ENCODE measurements at regions not wholly inside any gene's neighbourhood (a gene's known extent, or its start where the extent isn't known, plus 50 kb on each side); places are given as distances from the start of the nearest gene placed in this dataset.

GRCh38 chr18:24995056-24995455 is 356.9 kb downstream of the ZNF521 start:
- intact Hi-C loops (cut with micrococcal nuclease; ENCODE audit: unreplicated experiment), result no loop called here
- Mint-ChIP-seq H3K9me3 (ENCODE audit: low read depth, unreplicated experiment) (peaks cover 6% of the 10 kb centered on the region), H3K4me3 (ENCODE audit: low read depth, unreplicated experiment) (no peak overlapping the region), H3K27ac (ENCODE audit: unreplicated experiment) (no peak overlapping the region), H3K27me3 (ENCODE audit: unreplicated experiment) (peaks cover 21% of the 10 kb centered on the region), H3K36me3 (ENCODE audit: insufficient read depth, unreplicated experiment) (no peaks in the 10 kb centered on the region), H3K4me1 (ENCODE audit: low read depth, unreplicated experiment) (no peaks in the 10 kb centered on the region)
- no TSS peak for BruUV-seq (replicated peaks)
- CTCF ChIA-PET, result no interaction called here
- no peak for TF ChIP-seq CTCF (IDR thresholded peaks at IDR 0.05; ENCODE audit: unreplicated experiment)
- DNase-seq, result no peak

DNA sequence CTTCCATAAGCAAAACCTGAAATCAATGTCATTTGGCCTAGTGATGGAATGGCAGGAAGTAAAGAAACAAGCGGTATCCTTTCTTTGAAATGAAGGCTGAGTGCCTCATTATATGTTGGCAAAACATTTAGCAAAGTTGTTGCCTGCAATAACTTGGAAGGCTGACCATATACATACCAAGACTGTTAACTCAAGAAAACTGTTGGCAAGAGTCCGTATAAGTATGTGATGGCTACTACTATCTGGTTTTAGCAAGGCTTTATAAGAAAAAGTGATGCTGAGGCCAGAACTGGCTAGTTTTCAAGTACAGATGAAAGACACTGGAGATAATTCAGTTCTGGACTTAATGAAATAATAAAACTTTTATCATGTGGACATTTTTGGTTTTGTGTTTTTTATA is 356.2 kb downstream of the ZNF521 start:
- CTCF ChIA-PET, result no interaction called here
- intact Hi-C loops (cut with micrococcal nuclease; ENCODE audit: unreplicated experiment), result no loop called here
- H3K9me3 Mint-ChIP-seq (ENCODE audit: low read depth, unreplicated experiment), result peaks cover 6% of the 10 kb centered on the region

DNA sequence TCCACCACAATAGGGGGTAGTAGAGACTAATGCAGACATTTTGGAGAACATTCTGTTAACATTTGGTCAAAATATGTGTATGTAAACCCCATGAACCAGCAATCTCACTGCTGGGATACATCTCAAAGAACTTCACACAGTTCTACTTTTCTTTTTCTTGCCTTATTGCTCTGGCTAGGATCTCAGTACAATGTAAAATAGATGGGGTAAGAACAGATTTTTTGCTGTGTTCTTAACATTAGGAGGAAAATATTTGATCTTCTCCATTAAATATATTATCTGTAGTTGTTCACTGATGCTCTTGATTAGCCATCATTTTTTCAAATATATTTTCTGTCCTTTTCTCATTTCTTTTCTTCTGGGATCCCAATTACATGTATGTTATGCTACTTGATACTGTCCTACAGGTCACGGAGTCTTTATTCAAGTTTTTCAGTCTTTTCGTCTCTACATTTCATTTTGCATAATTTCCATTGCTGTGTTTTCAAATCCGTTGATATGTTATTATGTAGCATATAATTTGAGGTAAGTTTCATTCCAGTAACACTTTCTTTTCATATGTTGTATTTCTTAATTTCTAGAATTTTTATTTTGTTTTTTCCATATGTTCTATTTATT is 352.2 kb downstream of the ZNF521 start:
- no TSS peak for BruUV-seq (replicated peaks)
- TF ChIP-seq CTCF (IDR thresholded peaks at IDR 0.05; ENCODE audit: unreplicated experiment), result no peak
- peaks cover 3% of the 10 kb centered on the region for H3K27me3 Mint-ChIP-seq (ENCODE audit: unreplicated experiment)
- CTCF ChIA-PET, result no interaction called here
- no peaks in the 10 kb centered on the region for H3K4me1 Mint-ChIP-seq (ENCODE audit: low read depth, unreplicated experiment)
- DNase-seq, result no peak
- intact Hi-C loops (cut with micrococcal nuclease; ENCODE audit: unreplicated experiment), result no loop called here
- no peak overlapping the region for H3K27ac Mint-ChIP-seq (ENCODE audit: unreplicated experiment)
- peaks cover 6% of the 10 kb centered on the region for H3K9me3 Mint-ChIP-seq (ENCODE audit: low read depth, unreplicated experiment)
- no peaks in the 10 kb centered on the region for H3K36me3 Mint-ChIP-seq (ENCODE audit: insufficient read depth, unreplicated experiment)
- no peak overlapping the region for H3K4me3 Mint-ChIP-seq (ENCODE audit: low read depth, unreplicated experiment)

More for the DNA sequence above, 356.2 kb downstream of the ZNF521 start:
- H3K4me3 Mint-ChIP-seq (ENCODE audit: low read depth, unreplicated experiment), result no peak overlapping the region
- no peaks in the 10 kb centered on the region for H3K4me1 Mint-ChIP-seq (ENCODE audit: low read depth, unreplicated experiment)
- no peak overlapping the region for H3K27ac Mint-ChIP-seq (ENCODE audit: unreplicated experiment)
- peaks cover 21% of the 10 kb centered on the region for H3K27me3 Mint-ChIP-seq (ENCODE audit: unreplicated experiment)
- H3K36me3 Mint-ChIP-seq (ENCODE audit: insufficient read depth, unreplicated experiment), result no peaks in the 10 kb centered on the region
- no TSS peak for BruUV-seq (replicated peaks)
- no peak for DNase-seq
- no peak for TF ChIP-seq CTCF (IDR thresholded peaks at IDR 0.05; ENCODE audit: unreplicated experiment)

DNA sequence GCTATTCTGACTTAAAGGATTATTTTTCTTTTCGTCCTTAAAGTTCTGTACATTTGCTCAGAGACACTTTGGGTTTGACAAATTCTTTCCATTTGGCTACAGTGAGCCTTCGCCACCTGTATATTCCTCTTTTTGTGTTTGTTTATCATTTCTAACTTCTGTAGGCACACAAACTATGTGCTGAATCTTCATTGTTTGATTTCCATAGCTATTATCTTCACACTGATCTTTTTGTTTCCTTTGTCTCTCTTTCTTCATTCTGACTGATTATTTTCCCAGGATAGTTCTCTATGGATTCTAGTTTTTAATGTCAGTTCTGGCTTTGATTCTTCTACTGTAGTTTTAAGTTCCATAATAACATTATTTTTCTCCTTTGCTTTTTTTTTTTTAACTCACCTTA is 350.2 kb downstream of the ZNF521 start:
- DNase-seq, result no peak
- BruUV-seq (replicated peaks), result no TSS peak
- Mint-ChIP-seq H3K9me3 (ENCODE audit: low read depth, unreplicated experiment) (peaks cover 6% of the 10 kb centered on the region), H3K36me3 (ENCODE audit: insufficient read depth, unreplicated experiment) (no peaks in the 10 kb centered on the region), H3K27ac (ENCODE audit: unreplicated experiment) (no peak overlapping the region), H3K27me3 (ENCODE audit: unreplicated experiment) (no peaks in the 10 kb centered on the region), H3K4me3 (ENCODE audit: low read depth, unreplicated experiment) (no peak overlapping the region), H3K4me1 (ENCODE audit: low read depth, unreplicated experiment) (no peaks in the 10 kb centered on the region)
- CTCF ChIA-PET, result no interaction called here
- no peak for TF ChIP-seq CTCF (IDR thresholded peaks at IDR 0.05; ENCODE audit: unreplicated experiment)
- intact Hi-C loops (cut with micrococcal nuclease; ENCODE audit: unreplicated experiment), result no loop called here
